A549 (cell line): ENCODE measurements at regions not wholly inside any gene's neighbourhood (a gene's known extent, or its start where the extent isn't known, plus 50 kb on each side); places are given as distances from the start of the nearest gene placed in this dataset.

Source experiments
- CEBPB ChIP-seq, 2 experiments: fragments of >200 bp in 1 of 2; sonication (Bioruptor Twin) in 1 of 2; formaldehyde crosslinking in 1 of 2; IDR thresholded peaks; 2 replicates each; pipeline ENCODE4 v1.6.1; 2012 to 2016
- POLR2AphosphoS2 ChIP-seq: conservative IDR thresholded peaks from 2 replicates; pipeline ENCODE4 v1.6.1; 2012; ENCODE audit warnings: low read length, improper control_type of control experiment, inconsistent platforms
- RCOR1 ChIP-seq: fragments of 150-350 bp; IDR thresholded peaks from 2 replicates; pipeline ENCODE4 v1.6.1; 2014; ENCODE audit warnings: antibody characterized with exemption, low read length, low read depth
- TF ChIP-seq, protein P1 (sequence below): fragments of >200 bp; sonication (Bioruptor Twin); formaldehyde crosslinking; IDR thresholded peaks from 3 replicates; pipeline ENCODE4 v1.5.1; 2016
- TF ChIP-seq, protein P2 (sequence below): fragments of 200-600 bp; sonication (generic); IDR thresholded peaks from 2 replicates; pipeline ENCODE4 v1.6.1; 2016; ENCODE audit warnings: antibody characterized with exemption, mild to moderate bottlenecking, moderate library complexity

- TF ChIP-seq, protein P1, sequence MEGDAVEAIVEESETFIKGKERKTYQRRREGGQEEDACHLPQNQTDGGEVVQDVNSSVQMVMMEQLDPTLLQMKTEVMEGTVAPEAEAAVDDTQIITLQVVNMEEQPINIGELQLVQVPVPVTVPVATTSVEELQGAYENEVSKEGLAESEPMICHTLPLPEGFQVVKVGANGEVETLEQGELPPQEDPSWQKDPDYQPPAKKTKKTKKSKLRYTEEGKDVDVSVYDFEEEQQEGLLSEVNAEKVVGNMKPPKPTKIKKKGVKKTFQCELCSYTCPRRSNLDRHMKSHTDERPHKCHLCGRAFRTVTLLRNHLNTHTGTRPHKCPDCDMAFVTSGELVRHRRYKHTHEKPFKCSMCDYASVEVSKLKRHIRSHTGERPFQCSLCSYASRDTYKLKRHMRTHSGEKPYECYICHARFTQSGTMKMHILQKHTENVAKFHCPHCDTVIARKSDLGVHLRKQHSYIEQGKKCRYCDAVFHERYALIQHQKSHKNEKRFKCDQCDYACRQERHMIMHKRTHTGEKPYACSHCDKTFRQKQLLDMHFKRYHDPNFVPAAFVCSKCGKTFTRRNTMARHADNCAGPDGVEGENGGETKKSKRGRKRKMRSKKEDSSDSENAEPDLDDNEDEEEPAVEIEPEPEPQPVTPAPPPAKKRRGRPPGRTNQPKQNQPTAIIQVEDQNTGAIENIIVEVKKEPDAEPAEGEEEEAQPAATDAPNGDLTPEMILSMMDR: no peak
- TF ChIP-seq RCOR1 (no peak), POLR2AphosphoS2 (no peak), CEBPB (IDR thresholded peaks at IDR 0.05) (no peak)
- TF ChIP-seq, protein P2, sequence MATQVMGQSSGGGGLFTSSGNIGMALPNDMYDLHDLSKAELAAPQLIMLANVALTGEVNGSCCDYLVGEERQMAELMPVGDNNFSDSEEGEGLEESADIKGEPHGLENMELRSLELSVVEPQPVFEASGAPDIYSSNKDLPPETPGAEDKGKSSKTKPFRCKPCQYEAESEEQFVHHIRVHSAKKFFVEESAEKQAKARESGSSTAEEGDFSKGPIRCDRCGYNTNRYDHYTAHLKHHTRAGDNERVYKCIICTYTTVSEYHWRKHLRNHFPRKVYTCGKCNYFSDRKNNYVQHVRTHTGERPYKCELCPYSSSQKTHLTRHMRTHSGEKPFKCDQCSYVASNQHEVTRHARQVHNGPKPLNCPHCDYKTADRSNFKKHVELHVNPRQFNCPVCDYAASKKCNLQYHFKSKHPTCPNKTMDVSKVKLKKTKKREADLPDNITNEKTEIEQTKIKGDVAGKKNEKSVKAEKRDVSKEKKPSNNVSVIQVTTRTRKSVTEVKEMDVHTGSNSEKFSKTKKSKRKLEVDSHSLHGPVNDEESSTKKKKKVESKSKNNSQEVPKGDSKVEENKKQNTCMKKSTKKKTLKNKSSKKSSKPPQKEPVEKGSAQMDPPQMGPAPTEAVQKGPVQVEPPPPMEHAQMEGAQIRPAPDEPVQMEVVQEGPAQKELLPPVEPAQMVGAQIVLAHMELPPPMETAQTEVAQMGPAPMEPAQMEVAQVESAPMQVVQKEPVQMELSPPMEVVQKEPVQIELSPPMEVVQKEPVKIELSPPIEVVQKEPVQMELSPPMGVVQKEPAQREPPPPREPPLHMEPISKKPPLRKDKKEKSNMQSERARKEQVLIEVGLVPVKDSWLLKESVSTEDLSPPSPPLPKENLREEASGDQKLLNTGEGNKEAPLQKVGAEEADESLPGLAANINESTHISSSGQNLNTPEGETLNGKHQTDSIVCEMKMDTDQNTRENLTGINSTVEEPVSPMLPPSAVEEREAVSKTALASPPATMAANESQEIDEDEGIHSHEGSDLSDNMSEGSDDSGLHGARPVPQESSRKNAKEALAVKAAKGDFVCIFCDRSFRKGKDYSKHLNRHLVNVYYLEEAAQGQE: no peak
These were observed 120.6 kb downstream of the SAMD9 start for GRCh38 chr7:92997152-92997551.
